ENCODE measurements at regions not wholly inside any gene's neighbourhood (a gene's known extent, or its start where the extent isn't known, plus 50 kb on each side); places are given as distances from the start of the nearest gene placed in this dataset.

GRCh38 chr9:88923092-88923491 lies 68.2 kb upstream of the S1PR3 start:
- Histone ChIP-seq H3K27me3 (no peaks in the 10 kb centered on the region), H3K36me3 (no peaks in the 10 kb centered on the region), H3K4me3 (no peak overlapping the region), H3K27ac (no peak overlapping the region), H3K4me1 (no peaks in the 10 kb centered on the region), H3K9me3 (no peaks in the 10 kb centered on the region)
- intact Hi-C loops (cut with DNase I; ENCODE audit: low total_unique reads), result no loop called here
- no peak for DNase-seq
- TF ChIP-seq, protein P1, sequence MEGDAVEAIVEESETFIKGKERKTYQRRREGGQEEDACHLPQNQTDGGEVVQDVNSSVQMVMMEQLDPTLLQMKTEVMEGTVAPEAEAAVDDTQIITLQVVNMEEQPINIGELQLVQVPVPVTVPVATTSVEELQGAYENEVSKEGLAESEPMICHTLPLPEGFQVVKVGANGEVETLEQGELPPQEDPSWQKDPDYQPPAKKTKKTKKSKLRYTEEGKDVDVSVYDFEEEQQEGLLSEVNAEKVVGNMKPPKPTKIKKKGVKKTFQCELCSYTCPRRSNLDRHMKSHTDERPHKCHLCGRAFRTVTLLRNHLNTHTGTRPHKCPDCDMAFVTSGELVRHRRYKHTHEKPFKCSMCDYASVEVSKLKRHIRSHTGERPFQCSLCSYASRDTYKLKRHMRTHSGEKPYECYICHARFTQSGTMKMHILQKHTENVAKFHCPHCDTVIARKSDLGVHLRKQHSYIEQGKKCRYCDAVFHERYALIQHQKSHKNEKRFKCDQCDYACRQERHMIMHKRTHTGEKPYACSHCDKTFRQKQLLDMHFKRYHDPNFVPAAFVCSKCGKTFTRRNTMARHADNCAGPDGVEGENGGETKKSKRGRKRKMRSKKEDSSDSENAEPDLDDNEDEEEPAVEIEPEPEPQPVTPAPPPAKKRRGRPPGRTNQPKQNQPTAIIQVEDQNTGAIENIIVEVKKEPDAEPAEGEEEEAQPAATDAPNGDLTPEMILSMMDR (IDR thresholded peaks at IDR 0.05), result no peak
- TF ChIP-seq POLR2A (IDR thresholded peaks at IDR 0.05), result no peak

GRCh38 chr9:88923653-88924288 lies 67.5 kb upstream of the S1PR3 start:
- no peak overlapping the region for H3K4me3 ChIP-seq
- no peak for DNase-seq
- no peaks in the 10 kb centered on the region for H3K36me3 ChIP-seq
- H3K27ac ChIP-seq, result no peak overlapping the region
- TF ChIP-seq POLR2A (IDR thresholded peaks at IDR 0.05), result no peak
- TF ChIP-seq, protein P1 (IDR thresholded peaks at IDR 0.05), result no peak
- H3K27me3 ChIP-seq, result no peaks in the 10 kb centered on the region
- H3K4me1 ChIP-seq, result no peaks in the 10 kb centered on the region
- intact Hi-C loops (cut with DNase I; ENCODE audit: low total_unique reads), result no loop called here
- H3K9me3 ChIP-seq, result no peaks in the 10 kb centered on the region

DNA sequence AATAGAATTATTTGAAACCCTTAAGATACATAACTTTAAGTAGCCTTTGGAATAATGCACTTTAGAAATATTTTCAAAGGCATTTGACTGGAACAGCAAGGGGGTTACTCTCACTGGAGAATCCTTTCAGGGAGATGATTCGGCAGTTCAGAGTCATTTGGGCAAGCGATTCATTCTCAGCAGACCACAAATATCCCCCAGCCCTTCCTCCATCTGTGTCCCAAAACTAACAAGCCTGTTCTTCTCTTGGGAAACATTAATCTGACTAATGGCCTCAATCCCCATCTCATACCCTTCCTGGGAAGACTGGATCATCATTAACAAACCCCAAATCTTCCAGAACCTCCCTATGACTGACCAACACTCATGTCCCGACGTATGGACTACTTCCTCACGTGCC lies 65.8 kb upstream of the S1PR3 start:
- Histone ChIP-seq H3K4me1 (no peaks in the 10 kb centered on the region), H3K27ac (no peak overlapping the region), H3K36me3 (no peaks in the 10 kb centered on the region), H3K27me3 (no peaks in the 10 kb centered on the region), H3K9me3 (no peaks in the 10 kb centered on the region), H3K4me3 (no peak overlapping the region)
- intact Hi-C loops (cut with DNase I; ENCODE audit: low total_unique reads), result no loop called here
- DNase-seq, result no peak
- TF ChIP-seq POLR2A (IDR thresholded peaks at IDR 0.05), result no peak
- TF ChIP-seq, protein P1 (IDR thresholded peaks at IDR 0.05), result no peak

DNA sequence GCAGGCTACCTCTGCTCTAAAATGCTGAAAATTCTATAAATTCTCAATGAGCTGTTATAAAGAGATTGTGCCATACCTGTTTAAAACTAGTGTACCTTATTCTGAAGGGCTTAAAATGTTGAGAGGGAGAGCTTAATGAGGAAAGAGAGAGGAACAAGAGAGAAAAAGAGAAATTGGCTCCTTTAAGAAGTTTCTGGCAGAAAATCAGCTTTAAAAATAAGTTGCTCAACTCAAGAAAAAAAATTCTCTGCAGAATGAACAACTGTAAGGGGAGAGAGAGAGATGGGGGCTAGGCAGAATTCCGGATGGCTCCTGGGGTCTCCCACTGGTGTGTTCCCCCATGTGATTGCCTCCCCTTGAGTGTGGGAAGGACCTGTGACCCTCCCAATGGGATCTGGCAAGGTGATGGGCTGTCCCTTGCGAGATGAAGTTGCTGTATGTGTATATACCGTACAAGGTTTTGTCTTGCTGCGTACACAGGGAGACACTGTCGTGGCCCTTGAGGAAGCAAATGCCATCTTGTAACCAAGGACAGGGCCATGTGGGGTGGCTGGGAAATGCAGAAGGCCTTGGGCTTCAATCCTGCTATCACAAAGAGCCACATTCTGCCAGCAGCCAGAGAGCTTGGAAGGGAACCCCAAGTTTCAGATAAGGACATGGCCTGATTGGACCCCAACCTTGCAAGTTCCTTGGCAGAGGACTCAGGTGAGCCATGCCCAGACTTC lies 64.3 kb upstream of the S1PR3 start:
- H3K9me3 ChIP-seq, result no peaks in the 10 kb centered on the region
- H3K4me3 ChIP-seq, result no peak overlapping the region
- TF ChIP-seq POLR2A (IDR thresholded peaks at IDR 0.05), result no peak
- TF ChIP-seq, protein P1 (IDR thresholded peaks at IDR 0.05), result no peak
- no peak overlapping the region for H3K27ac ChIP-seq
- intact Hi-C loops (cut with DNase I; ENCODE audit: low total_unique reads), result no loop called here
- no peak for DNase-seq
- H3K27me3 ChIP-seq, result no peaks in the 10 kb centered on the region
- H3K4me1 ChIP-seq, result no peaks in the 10 kb centered on the region
- H3K36me3 ChIP-seq, result no peaks in the 10 kb centered on the region

GRCh38 chr9:88927510-88927909 lies 63.8 kb upstream of the S1PR3 start:
- H3K4me1 ChIP-seq, result no peaks in the 10 kb centered on the region
- H3K27me3 ChIP-seq, result no peaks in the 10 kb centered on the region
- no peak for DNase-seq
- H3K36me3 ChIP-seq, result no peaks in the 10 kb centered on the region
- H3K27ac ChIP-seq, result no peak overlapping the region
- H3K9me3 ChIP-seq, result no peaks in the 10 kb centered on the region
- intact Hi-C loops (cut with DNase I; ENCODE audit: low total_unique reads), result no loop called here
- no peak overlapping the region for H3K4me3 ChIP-seq
- TF ChIP-seq POLR2A (IDR thresholded peaks at IDR 0.05), result no peak
- TF ChIP-seq, protein P1 (IDR thresholded peaks at IDR 0.05), result no peak
